ENCODE measurements at regions not wholly inside any gene's neighbourhood (a gene's known extent, or its start where the extent isn't known, plus 50 kb on each side); places are given as distances from the start of the nearest gene placed in this dataset.

- no peak for TF ChIP-seq POLR2A (IDR thresholded peaks at IDR 0.05; ENCODE audit: low read depth, low read length)
- TF ChIP-seq POLR2AphosphoS5 (IDR thresholded peaks at IDR 0.05; ENCODE audit: low read depth, low read length), result no peak
Observed at GRCh38 chr14:84252706-84253105, 1277.2 kb upstream of the FLRT2 start.

Data from GM12891 (cell line).